ENCODE measurements at regions not wholly inside any gene's neighbourhood (a gene's known extent, or its start where the extent isn't known, plus 50 kb on each side); places are given as distances from the start of the nearest gene placed in this dataset.
"Not testable (repeated sequence)": the region's sequence is repeated elsewhere in the genome, so short reads cannot be mapped to it uniquely, and the experiment has no call there.

DNA sequence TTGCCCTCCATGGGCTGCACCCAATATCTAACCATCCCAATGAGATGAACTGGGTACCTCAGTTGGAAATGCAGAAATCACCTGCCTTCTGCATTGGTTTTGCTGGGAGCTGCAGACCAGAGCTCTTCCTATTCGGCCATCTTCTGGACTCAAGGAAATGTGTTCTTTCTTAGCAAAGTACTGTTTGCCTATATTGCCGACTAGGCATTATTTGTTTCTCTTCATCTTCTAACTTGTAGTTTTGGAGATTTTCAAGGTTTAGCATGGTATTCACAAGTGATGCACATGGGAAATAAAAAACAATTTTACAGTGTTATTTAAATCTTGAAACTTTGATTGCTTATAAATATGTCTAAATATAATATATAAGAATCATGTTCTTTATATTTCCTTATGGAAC is 377.8 kb upstream of the POU1F1 start:
- TF ChIP-seq, protein P1, sequence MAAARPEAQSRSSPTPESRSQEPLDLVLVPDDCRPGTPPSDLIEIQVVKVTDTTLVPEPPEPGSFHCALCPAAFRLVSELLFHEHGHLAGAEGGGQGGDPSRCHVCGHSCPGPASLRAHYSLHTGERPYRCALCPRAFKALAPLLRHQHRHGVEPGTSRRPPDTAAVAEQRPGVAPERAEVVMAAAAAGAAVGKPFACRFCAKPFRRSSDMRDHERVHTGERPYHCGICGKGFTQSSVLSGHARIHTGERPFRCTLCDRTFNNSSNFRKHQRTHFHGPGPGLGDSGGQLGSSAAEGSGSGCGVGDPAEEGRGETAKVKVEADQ (CRISPR knock-in tag; IDR thresholded peaks at IDR 0.05; ENCODE audit: borderline replicate concordance): no peak
- TF ChIP-seq MAFK (conservative IDR thresholded peaks at IDR 0.05 in 1 of 2, IDR thresholded peaks at IDR 0.05 in 1 of 2; ENCODE audit: low read length in 2 of 2) (peak; percentile 77 to 81), MAFF (IDR thresholded peaks at IDR 0.05; ENCODE audit: low read depth, low read length) (peak; percentile 70)
- TF ChIP-seq, protein P2, sequence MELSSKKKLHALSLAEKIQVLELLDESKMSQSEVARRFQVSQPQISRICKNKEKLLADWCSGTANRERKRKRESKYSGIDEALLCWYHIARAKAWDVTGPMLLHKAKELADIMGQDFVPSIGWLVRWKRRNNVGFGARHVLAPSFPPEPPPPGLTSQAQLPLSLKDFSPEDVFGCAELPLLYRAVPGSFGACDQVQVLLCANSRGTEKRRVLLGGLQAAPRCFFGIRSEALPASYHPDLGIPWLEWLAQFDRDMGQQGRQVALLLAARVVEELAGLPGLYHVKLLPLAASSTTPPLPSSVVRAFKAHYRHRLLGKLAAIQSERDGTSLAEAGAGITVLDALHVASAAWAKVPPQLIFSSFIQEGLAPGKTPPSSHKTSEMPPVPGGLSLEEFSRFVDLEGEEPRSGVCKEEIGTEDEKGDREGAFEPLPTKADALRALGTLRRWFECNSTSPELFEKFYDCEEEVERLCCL (CRISPR knock-in tag; IDR thresholded peaks at IDR 0.05; ENCODE audit: borderline replicate concordance): no peak
- DNase-seq (ENCODE audit: low spot score) (no peak), FAIRE-seq (no peak), ATAC-seq (no peak)
- H3K4me1 ChIP-seq (ENCODE audit: insufficient read depth, low read length): no peaks in the 10 kb centered on the region
- no peaks in the 10 kb centered on the region for H3K9me3 ChIP-seq (ENCODE audit: low read length)
- CTCF ChIA-PET (ENCODE audit: low intra/inter-chr PET ratio, low total read pairs): no interaction called here
- POLR2A ChIA-PET: no interaction called here
- no peak overlapping the region for H2AFZ ChIP-seq (ENCODE audit: low read length)
- in situ Hi-C loops (cut with HindIII; ENCODE audit: extremely low pct_ligation_motif_present, low pct_unique_long_range_greater_than_20kb): no loop called here
- no peak overlapping the region for H3K4me3 ChIP-seq (replicated peaks in 1 of 3; ENCODE audit: insufficient read depth in 1 of 3, low read depth in 2 of 3, low read length in 3 of 3)
- no peaks in the 10 kb centered on the region for H3K79me2 ChIP-seq (ENCODE audit: insufficient read depth, low read length)
- BruUV-seq (replicated peaks): no TSS peak
- no peaks in the 10 kb centered on the region for H3K27me3 ChIP-seq (ENCODE audit: control insufficient read depth in 1 of 2, insufficient read depth in 2 of 2, low read length in 2 of 2)
- intact Hi-C loops (cut with micrococcal nuclease; ENCODE audit: unreplicated experiment): no loop called here
- 0% methylated on average over 2 of the region's 2 CpGs for WGBS (ENCODE audit: low lambda C conversion rate)
- H3K9ac ChIP-seq (ENCODE audit: insufficient read depth, low read depth, low read length): no peak overlapping the region
- H4K20me1 ChIP-seq (ENCODE audit: insufficient read depth, low read length): no peaks in the 10 kb centered on the region
- no peaks in the 10 kb centered on the region for H3K36me3 ChIP-seq (replicated peaks in 1 of 2; ENCODE audit: control insufficient read depth in 1 of 2, insufficient read depth in 2 of 2, low read length in 2 of 2)
- no peak overlapping the region for H3K4me2 ChIP-seq (ENCODE audit: low read depth, low read length)
- no peak overlapping the region for H3K27ac ChIP-seq (ENCODE audit: extremely low read length, insufficient read depth, low read length)

DNA sequence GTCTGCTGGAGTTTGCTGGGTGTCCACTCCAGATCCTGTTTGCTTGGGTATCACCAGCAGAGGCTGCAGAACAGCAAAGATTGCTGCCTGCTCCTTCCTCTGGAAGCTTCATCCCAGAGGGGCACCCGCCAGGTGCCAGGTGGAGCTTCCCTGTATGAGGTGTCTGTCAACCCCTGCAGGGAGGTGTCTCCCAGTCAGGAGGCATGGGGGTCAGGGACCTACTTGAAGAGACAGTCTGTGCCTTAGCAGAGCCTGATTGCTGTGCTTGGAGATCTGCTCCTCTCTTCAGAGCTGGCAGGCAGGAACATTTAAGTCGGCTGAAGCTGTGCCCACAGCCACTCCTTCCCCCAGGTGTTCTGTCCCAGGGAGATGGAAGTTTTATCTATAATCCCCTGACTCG is 376.8 kb upstream of the POU1F1 start:
- H3K79me2 ChIP-seq (ENCODE audit: insufficient read depth, low read length); H3K27me3 ChIP-seq (ENCODE audit: control insufficient read depth in 1 of 2, insufficient read depth in 2 of 2, low read length in 2 of 2); H3K4me3 ChIP-seq (replicated peaks in 1 of 3; ENCODE audit: insufficient read depth in 1 of 3, low read depth in 2 of 3, low read length in 3 of 3); intact Hi-C loops (cut with micrococcal nuclease; ENCODE audit: unreplicated experiment); H3K4me1 ChIP-seq (ENCODE audit: insufficient read depth, low read length); H3K9ac ChIP-seq (ENCODE audit: insufficient read depth, low read depth, low read length); DNase-seq (ENCODE audit: low spot score); H3K9me3 ChIP-seq (ENCODE audit: low read length); H3K36me3 ChIP-seq (replicated peaks in 1 of 2; ENCODE audit: control insufficient read depth in 1 of 2, insufficient read depth in 2 of 2, low read length in 2 of 2); BruUV-seq (replicated peaks); CTCF ChIA-PET (ENCODE audit: low intra/inter-chr PET ratio, low total read pairs); ATAC-seq; H3K4me2 ChIP-seq (ENCODE audit: low read depth, low read length); in situ Hi-C loops (cut with HindIII; ENCODE audit: extremely low pct_ligation_motif_present, low pct_unique_long_range_greater_than_20kb); H4K20me1 ChIP-seq (ENCODE audit: insufficient read depth, low read length); FAIRE-seq; POLR2A ChIA-PET; H3K27ac ChIP-seq (ENCODE audit: extremely low read length, insufficient read depth, low read length); H2AFZ ChIP-seq (ENCODE audit: low read length): not testable (repeated sequence)
- 25% methylated on average over 2 of the region's 3 CpGs for WGBS (ENCODE audit: low lambda C conversion rate)

Measured in HepG2 (cell line).